ENCODE measurements at regions not wholly inside any gene's neighbourhood (a gene's known extent, or its start where the extent isn't known, plus 50 kb on each side); places are given as distances from the start of the nearest gene placed in this dataset.

DNA sequence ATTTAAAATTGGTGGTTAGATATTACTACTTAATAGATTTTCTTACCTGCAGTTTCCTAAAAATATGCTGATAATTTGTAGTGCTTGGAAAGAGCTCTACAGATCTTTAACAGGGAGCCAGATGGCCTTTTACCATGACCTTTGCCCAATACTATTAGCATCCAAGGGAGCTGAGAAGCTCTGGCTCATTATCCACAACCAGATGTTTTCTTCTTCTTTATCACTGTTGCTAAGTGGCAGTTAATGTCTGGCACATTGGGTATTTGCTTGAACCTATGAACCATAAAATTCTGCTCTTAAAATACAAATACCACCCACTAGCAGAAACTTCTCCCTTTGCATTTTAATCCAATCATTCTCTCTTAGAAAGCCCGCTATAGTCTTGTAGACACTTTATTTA lies 1480.3 kb downstream of the C4orf33 start:
- TF ChIP-seq EZH2 (IDR thresholded peaks at IDR 0.05; ENCODE audit: insufficient read depth, poor library complexity, severe bottlenecking) (no peak), EZH2phosphoT487 (IDR thresholded peaks at IDR 0.05; ENCODE audit: insufficient read depth, low read depth) (no peak)

All from GM23248 (cell line).